SK-N-SH treated with all-trans-retinoic acid at 6 μM for 48 hours (cell line): ENCODE measurements at regions not wholly inside any gene's neighbourhood (a gene's known extent, or its start where the extent isn't known, plus 50 kb on each side); places are given as distances from the start of the nearest gene placed in this dataset.

Experiments used
- OSR1 ChIP-seq: fragments of 250-450 bp; sonication (Bioruptor Pico); IDR thresholded peaks from 2 replicates; pipeline ENCODE4 v1.8.0; 2022; ENCODE audit warnings: moderate library complexity, mild to moderate bottlenecking, inconsistent platforms
- SNAI2 ChIP-seq: fragments of 250-450 bp; sonication (Bioruptor Pico); IDR thresholded peaks from 2 replicates; pipeline ENCODE4 v1.5.0; 2020; ENCODE audit warnings: mild to moderate bottlenecking, moderate library complexity
- TOX ChIP-seq: fragments of 250-450 bp; sonication (Bioruptor Pico); IDR thresholded peaks from 2 replicates; pipeline ENCODE4 v1.8.0; 2021; ENCODE audit warnings: mild to moderate bottlenecking, moderate library complexity, borderline replicate concordance
- ZFP30 ChIP-seq: fragments of 450-650 bp; formaldehyde crosslinking; IDR thresholded peaks from 2 replicates; pipeline ENCODE4 v1.5.0; 2022; ENCODE audit warnings: mild to moderate bottlenecking, moderate library complexity

DNA sequence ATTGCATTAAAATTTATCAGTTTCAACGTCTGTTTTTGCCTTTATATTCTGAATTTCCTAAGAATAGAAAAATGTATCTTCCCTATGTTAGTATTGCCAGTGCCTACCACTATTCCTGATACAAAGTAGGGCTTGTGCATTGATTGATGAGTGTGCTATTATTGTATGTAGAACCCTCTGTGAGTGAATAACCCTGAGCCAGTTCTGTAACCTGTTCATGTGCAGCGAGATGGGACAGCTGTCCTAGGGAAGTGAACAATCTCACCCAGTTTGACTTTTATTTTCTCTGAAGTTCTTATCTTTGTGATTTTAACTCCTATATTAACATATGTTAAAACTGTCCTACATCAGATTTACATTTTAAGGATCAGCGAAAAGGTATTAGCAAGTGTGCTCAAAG, 178.4 kb upstream of the ADO start:
- TF ChIP-seq TOX (CRISPR knock-in tag) = no peak
- no peak for TF ChIP-seq ZFP30 (CRISPR knock-in tag)
- no peak for TF ChIP-seq SNAI2 (CRISPR knock-in tag)
- TF ChIP-seq OSR1 (CRISPR knock-in tag) = no peak
